ENCODE measurements at regions not wholly inside any gene's neighbourhood (a gene's known extent, or its start where the extent isn't known, plus 50 kb on each side); places are given as distances from the start of the nearest gene placed in this dataset.
"Not testable (repeated sequence)": the region's sequence is repeated elsewhere in the genome, so short reads cannot be mapped to it uniquely, and the experiment has no call there.

DNA sequence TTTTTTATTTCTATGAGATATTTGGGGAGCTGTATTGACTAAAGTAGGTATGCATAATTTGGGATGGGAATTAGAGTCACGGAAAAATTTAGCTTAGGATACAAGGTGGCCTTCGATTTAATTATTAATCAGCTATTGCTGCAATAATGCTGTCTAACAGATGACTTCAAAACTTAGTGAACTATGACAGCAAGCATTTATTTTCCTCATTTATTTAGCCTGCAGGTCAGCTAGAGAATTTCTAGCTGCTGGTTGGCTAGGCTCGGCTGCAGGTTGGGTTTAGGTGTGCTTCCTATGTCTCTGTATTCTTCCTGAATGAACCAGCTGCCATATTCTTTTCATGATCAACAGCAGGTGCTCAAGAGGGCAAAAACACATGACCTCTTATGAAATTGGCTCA, 181.8 kb upstream of the RAG2 start:
- DNase-seq (ENCODE audit: low read depth in 2 of 3, low spot score in 2 of 3): no peak

DNA sequence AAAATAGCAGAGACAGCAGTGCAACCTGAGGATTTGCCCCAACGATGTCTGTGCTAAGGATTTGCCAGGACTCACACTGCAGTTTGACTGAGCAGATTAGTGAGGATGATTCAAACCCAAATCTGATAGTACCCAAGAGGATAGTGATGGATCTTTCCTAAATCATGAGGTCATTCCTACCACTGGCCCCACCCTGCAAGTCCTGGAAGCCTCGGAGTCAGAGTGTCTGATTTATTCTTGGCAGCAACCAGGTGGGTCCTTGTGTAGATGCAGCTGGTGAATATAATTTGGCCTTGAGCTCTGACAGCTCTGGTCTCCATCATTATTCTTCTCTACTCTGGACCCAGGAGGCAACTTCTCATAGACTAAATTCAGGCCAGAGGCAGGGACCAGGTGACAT, 179.3 kb upstream of the RAG2 start:
- no peak for DNase-seq (ENCODE audit: low read depth in 2 of 3, low spot score in 2 of 3)

DNA sequence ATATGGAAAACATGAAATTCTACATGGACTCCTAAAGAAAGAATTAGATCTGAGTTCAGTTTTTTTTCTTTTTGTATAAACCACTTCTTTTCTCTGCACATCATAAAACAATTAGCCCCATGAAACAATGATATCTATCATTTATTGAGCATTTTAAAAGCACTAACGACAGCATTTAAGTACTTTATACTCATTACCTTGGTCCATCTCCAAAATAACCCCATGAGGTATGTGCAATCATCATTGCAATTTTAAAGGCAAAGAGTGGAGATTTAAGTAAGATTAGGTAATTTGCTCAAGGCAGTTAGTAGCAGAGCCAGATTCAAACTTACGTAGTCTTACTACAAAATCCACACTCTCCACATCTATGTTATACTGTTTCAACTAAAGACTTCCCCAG, 177.7 kb upstream of the RAG2 start:
- DNase-seq (ENCODE audit: low read depth in 2 of 3, low spot score in 2 of 3): no peak

DNA sequence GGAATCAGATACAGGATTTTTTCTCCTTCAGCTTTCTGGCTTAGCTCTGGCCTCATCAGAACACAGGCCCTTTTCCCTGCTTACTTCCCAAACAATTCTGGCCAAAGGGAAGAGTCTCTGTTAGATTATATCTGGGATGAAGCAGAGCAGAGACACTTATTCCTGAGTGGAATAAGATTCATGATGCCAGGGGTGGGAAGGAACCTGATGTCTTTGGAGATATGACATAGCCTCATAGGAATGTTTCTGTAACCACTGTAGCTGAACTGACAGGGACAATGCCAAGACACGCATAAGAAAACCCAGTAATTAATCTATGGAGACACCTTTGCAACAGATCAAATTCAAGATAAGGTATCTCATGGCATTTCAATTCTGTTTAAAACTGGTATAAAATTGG, 177.1 kb upstream of the RAG2 start:
- no peak for DNase-seq (ENCODE audit: low read depth in 2 of 3, low spot score in 2 of 3)

DNA sequence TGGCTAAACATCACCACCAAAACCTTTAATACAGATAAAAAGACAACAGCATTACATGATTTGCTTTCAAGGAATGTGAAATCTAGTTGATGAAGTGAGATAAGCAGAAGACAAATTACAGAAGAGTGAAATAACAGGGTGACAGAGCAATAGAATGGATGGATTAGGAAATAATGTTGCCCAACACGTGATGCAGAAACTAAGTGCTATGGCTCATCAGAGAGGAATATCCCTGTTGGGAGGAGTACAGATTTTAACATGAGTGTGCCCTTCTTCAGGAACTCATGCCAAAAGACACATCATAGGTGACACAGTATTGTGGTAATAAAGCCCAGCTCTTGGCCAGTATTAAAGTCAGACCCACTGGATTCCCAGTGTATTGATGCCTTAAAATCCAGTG, 176.6 kb upstream of the RAG2 start:
- no peak for DNase-seq (ENCODE audit: low read depth in 2 of 3, low spot score in 2 of 3)

DNA sequence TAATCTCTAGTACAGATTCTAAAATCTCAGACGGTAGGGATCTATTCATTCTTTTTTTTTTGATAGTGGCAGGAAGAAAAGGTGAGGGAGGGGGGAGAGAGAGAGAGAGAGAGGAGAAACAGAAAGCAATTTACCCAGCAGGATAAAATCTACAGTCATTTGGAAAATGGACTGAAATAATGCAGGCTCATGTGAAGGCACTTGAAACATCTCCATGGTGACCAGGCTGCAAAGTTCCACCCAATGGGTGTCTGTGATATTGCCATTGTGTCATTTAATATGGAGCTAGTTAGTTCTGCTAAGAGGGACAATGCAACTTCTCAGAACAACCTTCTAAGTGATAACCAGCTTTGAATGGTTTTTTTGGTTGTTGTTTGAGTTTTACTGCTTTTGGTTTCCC, 165.2 kb upstream of the RAG2 start:
- peak in 1 of 3 donors; percentile 9 for DNase-seq (ENCODE audit: low read depth in 2 of 3, low spot score in 2 of 3)

DNA sequence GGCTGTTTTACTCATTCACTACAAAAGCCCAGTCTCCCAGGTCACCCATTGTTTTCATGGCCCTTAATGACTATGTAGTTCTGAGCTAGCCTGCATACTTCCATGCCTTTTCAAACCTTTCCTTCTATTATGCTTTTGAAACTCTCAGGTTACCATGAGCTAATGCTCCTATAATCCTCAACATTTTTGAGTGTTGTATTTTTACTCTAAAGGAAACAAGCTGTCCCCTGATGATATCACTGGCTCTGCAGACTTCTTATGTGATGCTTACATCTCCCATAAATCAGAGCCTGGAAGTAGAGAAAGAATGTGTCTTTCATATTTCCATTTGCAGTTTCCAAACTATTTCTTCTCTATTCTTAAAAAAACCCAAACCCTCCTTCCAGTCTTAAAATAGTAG, 159.0 kb upstream of the RAG2 start:
- DNase-seq (ENCODE audit: low read depth in 2 of 3, low spot score in 2 of 3): no peak

DNA sequence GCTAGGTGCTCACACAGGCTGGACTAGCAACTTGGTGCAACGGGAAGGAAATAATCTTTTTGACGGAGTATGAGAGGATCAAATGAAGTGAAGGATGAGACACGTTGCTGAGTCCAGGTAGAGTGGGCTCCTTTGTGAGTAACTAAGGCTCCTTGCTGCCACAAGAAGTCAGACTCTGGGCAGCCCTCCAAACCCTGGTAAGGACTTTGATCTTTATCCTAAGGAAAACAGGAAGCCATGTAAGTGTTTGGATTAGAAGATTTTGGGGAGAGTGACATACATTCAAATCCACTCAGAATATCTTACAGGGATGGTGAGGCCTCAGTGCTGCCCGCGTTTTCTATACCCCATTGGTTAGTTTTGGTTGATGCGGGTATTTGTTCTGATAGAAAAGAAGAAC, 155.9 kb upstream of the RAG2 start:
- no peak for DNase-seq (ENCODE audit: low read depth in 2 of 3, low spot score in 2 of 3)

DNA sequence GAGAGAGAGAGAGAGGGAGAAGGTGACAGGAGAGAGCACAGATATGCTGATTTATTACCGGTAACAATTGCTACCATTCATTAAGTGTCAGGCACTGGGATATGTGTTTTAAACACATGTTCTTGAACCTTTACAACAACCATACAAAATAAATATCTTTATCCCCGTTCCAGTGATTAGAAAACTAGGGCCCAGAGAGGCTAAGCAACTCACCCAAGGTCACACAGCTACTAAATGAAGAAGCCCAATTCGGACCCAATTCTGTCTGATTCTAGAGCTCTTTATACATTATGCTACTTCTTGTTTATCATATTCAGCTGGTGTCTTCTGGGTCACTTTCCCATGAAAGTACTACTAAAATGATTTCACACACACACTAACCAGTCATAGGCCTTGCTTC, 154.0 kb upstream of the RAG2 start:
- no peak for DNase-seq (ENCODE audit: low read depth in 2 of 3, low spot score in 2 of 3)

DNA sequence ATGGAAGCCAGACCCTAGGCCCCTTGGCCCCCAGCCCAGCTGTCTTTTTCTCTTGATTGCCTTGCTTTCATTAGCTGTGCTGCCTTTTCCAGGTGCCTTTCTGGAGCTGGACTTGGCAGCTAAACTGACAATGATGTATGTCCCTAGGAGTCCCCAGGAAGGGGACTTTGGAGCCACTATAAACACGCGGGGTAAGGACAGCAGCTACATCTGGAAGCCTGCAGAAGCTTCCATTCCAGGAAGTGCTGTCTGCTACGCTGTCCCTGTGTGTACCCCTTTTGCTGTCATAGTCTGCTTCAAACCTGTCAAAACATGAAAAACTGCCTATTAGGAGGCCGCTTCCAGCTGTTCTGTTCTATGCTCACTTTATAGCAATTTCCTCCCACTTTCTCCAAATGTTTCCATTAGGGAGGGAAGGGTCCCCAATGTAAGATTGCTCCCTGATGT, 153.3 kb upstream of the RAG2 start:
- no peak for DNase-seq (ENCODE audit: low read depth in 2 of 3, low spot score in 2 of 3)

DNA sequence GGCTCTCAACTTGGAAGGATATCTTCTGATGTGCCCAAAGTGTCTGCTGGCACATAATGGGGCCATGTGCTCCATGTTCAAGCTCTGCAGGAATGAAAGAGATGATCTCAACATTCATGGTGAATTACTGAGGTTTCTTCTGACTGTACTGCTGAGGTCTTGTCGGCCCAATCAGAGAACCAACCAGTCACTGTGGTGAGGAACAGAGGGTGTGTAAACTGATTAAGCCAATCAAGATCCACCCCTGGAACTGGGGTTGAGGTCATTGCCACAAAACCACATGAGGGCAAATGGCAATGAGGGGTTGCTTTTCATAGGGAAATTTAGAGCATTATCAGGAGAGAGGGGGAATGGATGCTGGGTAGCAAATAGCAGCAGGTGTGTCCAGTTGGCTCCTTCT, 152.3 kb upstream of the RAG2 start:
- DNase-seq (ENCODE audit: low read depth in 2 of 3, low spot score in 2 of 3): peak in 1 of 3 donors; percentile 29

DNA sequence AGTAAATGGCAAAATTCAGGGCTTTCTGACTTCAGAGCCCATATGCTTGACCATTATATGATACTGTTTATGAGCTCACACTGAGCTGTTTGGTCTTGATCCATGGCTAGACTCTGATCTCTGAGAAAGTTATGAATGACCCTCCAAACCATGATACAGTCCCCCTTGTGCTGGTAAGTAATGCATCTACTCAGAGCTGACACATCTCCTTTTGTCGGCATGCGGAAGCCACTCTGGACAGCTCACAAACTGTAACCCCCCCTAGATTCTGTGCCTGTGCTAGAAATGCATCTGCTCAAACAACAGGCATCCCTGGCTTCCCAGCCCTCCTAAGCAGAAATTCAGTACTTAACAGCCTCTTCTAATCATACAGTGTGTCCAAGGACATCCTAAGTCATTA, 150.8 kb upstream of the RAG2 start:
- DNase-seq (ENCODE audit: low read depth in 2 of 3, low spot score in 2 of 3): no peak

DNA sequence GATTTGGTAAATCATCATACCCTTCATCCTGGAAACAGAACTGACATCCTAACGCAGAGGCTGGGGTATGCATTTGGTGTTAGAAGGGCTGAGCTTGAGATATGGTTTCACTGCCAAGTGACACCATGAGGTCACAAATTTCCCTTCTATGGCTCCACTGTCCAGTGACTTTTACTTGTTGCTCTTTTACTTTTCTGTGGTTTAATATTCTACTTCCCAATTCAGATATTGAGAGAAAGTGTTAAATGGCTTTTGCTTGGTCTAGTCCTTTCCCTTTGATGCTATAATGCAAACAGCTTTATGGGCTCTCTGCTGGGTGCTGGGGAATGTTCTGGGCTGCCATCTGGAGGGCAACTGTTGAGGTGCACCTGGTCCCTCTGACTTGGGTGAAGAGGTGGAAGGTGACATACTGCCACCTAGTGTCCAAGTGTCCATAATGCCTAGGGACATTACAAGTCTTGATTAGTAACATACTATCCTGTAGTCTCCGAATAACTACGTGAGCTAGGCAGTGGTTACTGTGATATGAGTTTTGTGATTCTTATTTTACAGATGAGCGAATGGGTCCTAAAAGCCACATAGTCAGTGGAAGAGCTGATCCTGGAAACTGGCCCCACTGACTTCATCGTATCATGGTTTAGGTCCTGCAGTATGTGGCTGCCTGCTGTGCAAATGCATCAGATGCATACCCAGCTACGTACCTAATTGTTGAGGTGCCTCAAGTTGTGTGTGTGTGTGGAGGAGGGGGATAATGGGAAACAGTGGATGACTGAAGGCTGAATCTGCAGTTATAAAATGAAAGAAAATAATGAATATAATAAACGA, 149.1 kb upstream of the RAG2 start:
- DNase-seq (ENCODE audit: low read depth in 2 of 3, low spot score in 2 of 3): peak; percentile 37 to 95 (median 89)

DNA sequence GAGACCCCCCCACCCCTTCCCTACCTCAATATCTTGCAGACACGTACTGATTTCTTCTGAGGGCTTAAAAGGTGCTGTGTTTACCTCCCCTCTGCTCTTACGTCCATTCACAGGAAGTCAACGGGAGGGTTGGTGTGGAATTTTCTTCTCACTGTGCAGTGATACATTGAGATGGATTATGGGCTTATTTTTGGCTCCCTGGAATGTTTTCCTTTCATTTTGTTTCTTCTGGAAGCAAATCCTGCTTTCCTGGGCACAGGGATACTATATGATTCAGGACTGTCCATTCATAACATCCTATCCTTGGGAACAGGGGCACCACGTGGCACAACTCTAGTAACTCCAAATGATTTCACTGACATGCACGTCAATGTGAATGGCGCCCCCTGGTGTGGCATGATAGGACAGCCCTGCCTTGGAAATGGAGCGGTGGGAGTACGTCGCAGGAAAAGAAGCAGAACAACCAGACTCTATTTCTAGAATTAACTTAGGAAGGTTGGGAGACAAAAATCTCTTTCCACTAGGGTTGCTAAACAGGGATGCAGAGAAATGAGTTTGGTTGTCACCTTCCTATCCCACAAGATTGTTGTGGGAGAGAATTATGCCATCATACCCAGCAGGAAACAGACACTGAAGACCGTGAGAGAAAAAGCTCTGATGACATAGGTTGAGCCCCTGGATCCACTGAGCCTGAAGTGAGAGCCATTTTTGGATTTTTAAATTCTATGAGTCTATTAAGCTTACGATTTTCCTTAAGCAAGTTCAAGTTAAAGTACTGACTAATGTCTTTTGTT, 146.5 kb upstream of the RAG2 start:
- peak; percentile 2 to 85 (median 72) for DNase-seq (ENCODE audit: low read depth in 2 of 3, low spot score in 2 of 3)

DNA sequence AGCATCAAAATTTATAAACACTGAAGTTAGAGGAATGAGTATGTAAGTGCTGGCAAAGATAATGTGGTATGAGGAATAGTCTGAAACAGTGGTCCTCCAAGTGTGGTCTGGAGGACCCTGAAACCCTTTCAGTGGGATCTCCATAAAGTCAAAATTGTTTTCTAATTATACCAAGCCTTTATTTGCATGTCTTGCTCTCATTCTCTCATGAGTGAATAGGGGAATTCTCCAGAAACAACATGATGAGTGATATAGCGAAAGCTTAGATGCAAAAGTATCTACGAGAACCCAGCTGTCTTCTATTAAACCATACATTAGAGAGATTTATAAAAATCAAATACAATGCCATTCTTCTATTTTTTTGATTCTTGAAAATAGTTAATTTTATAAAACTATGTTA, 145.0 kb upstream of the RAG2 start:
- DNase-seq (ENCODE audit: low read depth in 2 of 3, low spot score in 2 of 3): no peak

DNA sequence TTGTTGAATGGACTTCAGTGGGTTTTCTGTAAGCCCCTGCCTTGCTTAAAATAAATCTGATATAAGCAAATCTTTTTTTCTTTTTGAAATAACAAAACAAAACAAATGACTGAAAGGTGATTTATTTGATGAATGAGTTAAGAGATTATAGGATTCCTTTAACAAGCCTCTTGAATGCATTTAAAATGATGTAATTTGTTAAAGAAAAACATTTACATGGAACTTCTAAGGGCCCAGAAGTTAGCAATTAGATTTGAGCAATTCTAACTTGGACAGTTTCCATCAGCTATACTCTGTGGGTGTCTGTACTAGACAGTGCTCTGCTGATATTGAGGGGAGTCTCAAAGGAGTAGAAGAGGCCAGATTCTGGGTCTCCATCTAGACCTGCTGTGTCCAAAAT, 143.5 kb upstream of the RAG2 start:
- no peak for DNase-seq (ENCODE audit: low read depth in 2 of 3, low spot score in 2 of 3)

DNA sequence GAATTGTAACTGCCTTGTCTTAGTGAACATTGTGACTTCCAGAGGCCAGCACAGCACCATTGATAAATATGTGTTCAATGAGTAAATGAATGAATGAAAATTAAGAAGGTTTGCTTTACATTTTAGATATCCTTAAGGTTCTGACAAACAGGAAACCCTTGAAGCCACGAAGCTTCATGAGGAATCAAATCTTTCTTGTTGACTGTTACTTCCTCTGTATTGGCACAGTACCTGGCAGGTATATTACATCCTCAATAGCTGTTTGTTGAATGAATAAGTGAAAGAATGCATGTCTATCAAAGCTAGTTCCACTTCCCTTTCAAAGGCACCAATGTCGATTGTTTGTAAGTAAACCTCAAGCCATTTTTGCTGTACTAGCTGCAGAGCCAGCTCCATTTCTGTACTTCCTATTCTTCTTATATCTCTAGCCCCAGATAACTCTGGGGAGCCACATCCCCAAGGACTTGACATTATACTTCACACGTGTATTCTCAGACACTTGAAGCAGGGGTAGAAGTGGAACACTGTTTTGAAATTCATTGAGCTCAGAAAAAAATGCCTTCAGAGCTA, 140.3 kb upstream of the RAG2 start:
- DNase-seq (ENCODE audit: low read depth in 2 of 3, low spot score in 2 of 3): peak in 1 of 3 donors; percentile 25

DNA sequence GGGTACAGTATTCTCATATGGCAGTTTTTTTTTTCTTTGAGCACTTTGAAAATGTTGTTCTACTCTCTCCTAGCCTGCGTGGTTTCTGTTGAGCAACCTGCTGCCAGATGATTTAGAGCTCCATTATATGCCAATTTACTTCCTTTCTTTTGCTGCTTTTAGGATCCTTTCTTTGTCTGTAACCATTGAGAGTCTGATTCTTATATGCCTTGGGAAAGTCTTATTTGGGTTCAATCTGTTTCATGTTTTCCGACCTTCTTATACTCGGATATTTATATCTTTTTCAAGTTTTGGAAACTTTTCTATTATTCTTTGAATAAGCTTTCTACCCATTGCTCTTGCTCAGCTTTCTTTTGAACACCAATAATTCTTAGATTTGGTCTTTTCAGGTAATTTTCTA, 138.1 kb upstream of the RAG2 start:
- no peak for DNase-seq (ENCODE audit: low read depth in 2 of 3, low spot score in 2 of 3)

DNA sequence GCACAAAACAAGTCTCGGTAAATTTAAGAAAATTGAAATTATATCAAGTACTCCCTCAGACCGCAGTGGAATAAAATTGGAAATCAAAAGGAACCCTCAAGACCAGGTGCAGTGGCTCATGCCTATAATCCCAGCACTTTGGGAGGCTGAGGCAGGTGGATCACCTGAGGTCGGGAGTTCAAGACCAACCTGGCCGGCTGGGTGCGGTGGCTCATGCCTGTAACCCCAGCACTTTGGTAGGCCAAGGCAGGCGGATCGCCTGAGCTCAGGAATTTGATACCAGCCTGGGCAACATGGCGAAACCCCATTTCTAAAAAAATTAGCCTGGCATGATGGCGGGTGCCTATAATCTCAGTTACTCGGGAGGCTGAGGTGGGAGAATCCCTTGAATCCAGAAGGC, 135.7 kb upstream of the RAG2 start:
- not testable (repeated sequence) for DNase-seq (ENCODE audit: low read depth in 2 of 3, low spot score in 2 of 3)

DNA sequence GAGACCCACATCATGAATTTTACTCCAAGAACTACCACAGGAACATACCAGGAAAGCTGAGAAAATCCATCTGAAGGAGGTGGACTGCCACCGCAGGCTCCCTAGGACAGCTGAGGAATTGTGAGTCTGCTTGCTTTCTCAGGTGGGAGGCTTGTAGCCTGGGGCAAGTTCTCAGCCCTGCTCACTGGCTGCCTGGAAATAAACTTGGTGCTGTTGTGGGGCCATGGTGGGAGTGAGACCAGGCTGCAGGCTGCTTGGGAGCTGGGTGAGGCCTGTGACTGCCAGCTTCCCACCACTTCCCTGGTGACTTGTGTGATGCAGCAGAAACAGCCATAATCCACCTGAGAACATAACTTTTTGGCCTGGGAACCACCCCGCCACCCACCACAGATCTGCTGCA, 132.7 kb upstream of the RAG2 start:
- no peak for DNase-seq (ENCODE audit: low read depth in 2 of 3, low spot score in 2 of 3)

DNA sequence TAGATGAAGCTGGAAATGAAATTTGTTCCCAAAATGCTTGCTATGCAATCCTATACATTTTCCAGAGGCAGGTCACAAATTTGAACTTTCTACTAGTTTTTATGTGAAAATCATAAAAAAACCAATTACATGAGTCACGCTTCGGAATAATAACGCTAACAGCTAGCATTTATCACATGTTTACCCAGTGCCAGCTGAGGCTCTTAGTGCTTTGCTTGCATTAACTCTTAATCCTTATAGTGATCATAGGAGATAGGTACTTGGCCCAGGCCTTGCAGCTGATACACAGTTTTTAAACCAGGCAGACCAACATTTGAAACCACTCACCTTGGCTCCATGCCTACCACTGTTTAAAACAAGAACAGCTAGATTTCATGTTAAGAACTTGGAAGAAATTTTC, 131.8 kb upstream of the RAG2 start:
- no peak for DNase-seq (ENCODE audit: low read depth in 2 of 3, low spot score in 2 of 3)

DNA sequence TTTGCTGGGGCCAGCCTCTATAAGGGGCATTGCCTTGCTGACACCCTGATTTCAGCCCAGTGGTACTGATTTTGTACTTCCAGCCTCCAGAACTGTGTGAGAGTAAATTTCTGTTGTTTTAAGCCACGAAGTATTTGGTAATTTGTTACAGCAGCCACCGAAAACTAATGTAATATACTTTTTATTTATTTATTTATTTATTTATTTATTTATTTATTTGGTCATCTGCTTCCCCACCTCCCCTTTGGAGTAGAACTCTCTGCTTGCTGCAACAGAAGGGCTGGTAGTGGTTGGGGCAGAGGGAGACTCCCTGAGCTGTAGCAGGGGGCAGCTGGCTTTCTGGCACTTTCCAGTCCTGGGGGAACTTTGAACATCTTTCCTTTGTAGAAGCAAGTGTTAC, 128.4 kb upstream of the RAG2 start:
- DNase-seq (ENCODE audit: low read depth in 2 of 3, low spot score in 2 of 3): no peak

Measured in hematopoietic multipotent progenitor cell (in vitro differentiated cells).